ENCODE measurements at regions not wholly inside any gene's neighbourhood (a gene's known extent, or its start where the extent isn't known, plus 50 kb on each side); places are given as distances from the start of the nearest gene placed in this dataset.
"Not testable (repeated sequence)": the region's sequence is repeated elsewhere in the genome, so short reads cannot be mapped to it uniquely, and the experiment has no call there.

GRCh38 chr2:129565551-129566109 is 413.8 kb upstream of the RAB6C start:
- DNase-seq = no peak
- no peaks in the 10 kb centered on the region for H3K4me1 Mint-ChIP-seq (ENCODE audit: low read depth, unreplicated experiment)
- peaks cover 4% of the 10 kb centered on the region for H3K9me3 Mint-ChIP-seq (ENCODE audit: unreplicated experiment)
- H3K27me3 Mint-ChIP-seq (ENCODE audit: unreplicated experiment) = no peaks in the 10 kb centered on the region
- TF ChIP-seq CTCF (IDR thresholded peaks at IDR 0.05; ENCODE audit: partially characterized antibody, unreplicated experiment) = no peak
- no peak overlapping the region for H3K4me3 Mint-ChIP-seq (ENCODE audit: unreplicated experiment)
- H3K27ac Mint-ChIP-seq (ENCODE audit: unreplicated experiment) = no peak overlapping the region
- H3K36me3 Mint-ChIP-seq (ENCODE audit: unreplicated experiment) = peaks cover 24% of the 10 kb centered on the region

GRCh38 chr2:129570812-129571211 is 408.7 kb upstream of the RAB6C start:
- H3K4me1 Mint-ChIP-seq (ENCODE audit: low read depth, unreplicated experiment); H3K27ac Mint-ChIP-seq (ENCODE audit: unreplicated experiment); H3K4me3 Mint-ChIP-seq (ENCODE audit: unreplicated experiment); H3K27me3 Mint-ChIP-seq (ENCODE audit: unreplicated experiment); DNase-seq: not testable (repeated sequence)
- peaks cover 45% of the 10 kb centered on the region for H3K36me3 Mint-ChIP-seq (ENCODE audit: unreplicated experiment)
- peaks cover 12% of the 10 kb centered on the region for H3K9me3 Mint-ChIP-seq (ENCODE audit: unreplicated experiment)

- peak overlapping the region; percentile 95 for H3K27ac Mint-ChIP-seq (ENCODE audit: unreplicated experiment)
- TF ChIP-seq CTCF (IDR thresholded peaks at IDR 0.05; ENCODE audit: partially characterized antibody, unreplicated experiment) = no peak
- H3K9me3 Mint-ChIP-seq (ENCODE audit: unreplicated experiment) = peaks cover 9% of the 10 kb centered on the region
- H3K4me3 Mint-ChIP-seq (ENCODE audit: unreplicated experiment) = no peak overlapping the region
- H3K36me3 Mint-ChIP-seq (ENCODE audit: unreplicated experiment) = peaks cover 35% of the 10 kb centered on the region
- peaks cover 4% of the 10 kb centered on the region for H3K27me3 Mint-ChIP-seq (ENCODE audit: unreplicated experiment)
- no peak for DNase-seq
- peaks cover 20% of the 10 kb centered on the region for H3K4me1 Mint-ChIP-seq (ENCODE audit: low read depth, unreplicated experiment)
Observed at GRCh38 chr2:129575431-129575830, 404.0 kb upstream of the RAB6C start.

GRCh38 chr2:129575880-129576279 is 403.6 kb upstream of the RAB6C start:
- Mint-ChIP-seq H3K36me3 (ENCODE audit: unreplicated experiment) (peaks cover 31% of the 10 kb centered on the region), H3K27ac (ENCODE audit: unreplicated experiment) (no peak overlapping the region), H3K9me3 (ENCODE audit: unreplicated experiment) (peaks cover 7% of the 10 kb centered on the region), H3K27me3 (ENCODE audit: unreplicated experiment) (peaks cover 4% of the 10 kb centered on the region), H3K4me1 (ENCODE audit: low read depth, unreplicated experiment) (peaks cover 20% of the 10 kb centered on the region), H3K4me3 (ENCODE audit: unreplicated experiment) (no peak overlapping the region)
- TF ChIP-seq CTCF (IDR thresholded peaks at IDR 0.05; ENCODE audit: partially characterized antibody, unreplicated experiment) = no peak
- DNase-seq = no peak

- no peak for DNase-seq
- Mint-ChIP-seq H3K4me3 (ENCODE audit: unreplicated experiment) (no peak overlapping the region), H3K9me3 (ENCODE audit: unreplicated experiment) (peaks cover 4% of the 10 kb centered on the region), H3K4me1 (ENCODE audit: low read depth, unreplicated experiment) (peaks cover 20% of the 10 kb centered on the region), H3K27ac (ENCODE audit: unreplicated experiment) (no peak overlapping the region), H3K36me3 (ENCODE audit: unreplicated experiment) (peaks cover 11% of the 10 kb centered on the region), H3K27me3 (ENCODE audit: unreplicated experiment) (peaks cover 4% of the 10 kb centered on the region)
- no peak for TF ChIP-seq CTCF (IDR thresholded peaks at IDR 0.05; ENCODE audit: partially characterized antibody, unreplicated experiment)
Observed at GRCh38 chr2:129580001-129580400, 399.5 kb upstream of the RAB6C start.

All from glutamatergic neuron (in vitro differentiated cells).